Loucy (cell line): ENCODE measurements at regions not wholly inside any gene's neighbourhood (a gene's known extent, or its start where the extent isn't known, plus 50 kb on each side); places are given as distances from the start of the nearest gene placed in this dataset.

ENCODE experiments used
- EZH2phosphoT487 ChIP-seq: fragments of 200-600 bp; IDR thresholded peaks from 2 replicates; pipeline ENCODE4 v1.6.1; 2018; ENCODE audit warnings: antibody characterized with exemption, mild to moderate bottlenecking, moderate library complexity, borderline replicate concordance
- TF ChIP-seq, protein P1 (sequence below): fragments of 200-600 bp; sonication (generic); conservative IDR thresholded peaks from 2 replicates; pipeline ENCODE4 v1.5.1; 2014; ENCODE audit warnings: mild to moderate bottlenecking, antibody characterized with exemption, low read length

DNA sequence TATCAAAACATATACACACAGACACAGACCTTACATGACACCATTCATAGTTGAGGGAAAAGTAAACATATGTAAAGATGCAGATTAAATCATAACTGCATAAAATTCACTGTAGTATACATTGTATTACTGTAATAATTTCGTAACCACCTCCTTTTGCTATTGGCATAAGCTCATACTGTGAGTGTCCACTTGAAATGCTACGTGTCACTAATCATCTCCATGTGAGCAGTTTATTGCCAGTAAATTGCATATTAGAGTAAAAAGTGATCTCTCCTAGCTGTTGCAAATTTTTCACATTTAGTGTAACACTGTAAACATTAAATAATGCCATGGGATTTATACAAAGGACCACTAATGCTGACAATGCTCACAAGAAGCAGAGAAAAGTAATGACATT, 256.7 kb upstream of the GNPDA2 start:
- TF ChIP-seq, protein P1, sequence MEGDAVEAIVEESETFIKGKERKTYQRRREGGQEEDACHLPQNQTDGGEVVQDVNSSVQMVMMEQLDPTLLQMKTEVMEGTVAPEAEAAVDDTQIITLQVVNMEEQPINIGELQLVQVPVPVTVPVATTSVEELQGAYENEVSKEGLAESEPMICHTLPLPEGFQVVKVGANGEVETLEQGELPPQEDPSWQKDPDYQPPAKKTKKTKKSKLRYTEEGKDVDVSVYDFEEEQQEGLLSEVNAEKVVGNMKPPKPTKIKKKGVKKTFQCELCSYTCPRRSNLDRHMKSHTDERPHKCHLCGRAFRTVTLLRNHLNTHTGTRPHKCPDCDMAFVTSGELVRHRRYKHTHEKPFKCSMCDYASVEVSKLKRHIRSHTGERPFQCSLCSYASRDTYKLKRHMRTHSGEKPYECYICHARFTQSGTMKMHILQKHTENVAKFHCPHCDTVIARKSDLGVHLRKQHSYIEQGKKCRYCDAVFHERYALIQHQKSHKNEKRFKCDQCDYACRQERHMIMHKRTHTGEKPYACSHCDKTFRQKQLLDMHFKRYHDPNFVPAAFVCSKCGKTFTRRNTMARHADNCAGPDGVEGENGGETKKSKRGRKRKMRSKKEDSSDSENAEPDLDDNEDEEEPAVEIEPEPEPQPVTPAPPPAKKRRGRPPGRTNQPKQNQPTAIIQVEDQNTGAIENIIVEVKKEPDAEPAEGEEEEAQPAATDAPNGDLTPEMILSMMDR: no peak
- TF ChIP-seq EZH2phosphoT487: no peak
